PC-9 (cell line): ENCODE measurements at regions not wholly inside any gene's neighbourhood (a gene's known extent, or its start where the extent isn't known, plus 50 kb on each side); places are given as distances from the start of the nearest gene placed in this dataset.

ENCODE experiments used
- BruUV-seq: library from RNA; stranded (reverse); fragments of 400-500 nt; replicated peaks from 2 replicates; lab custom pipeline; 2021; lab: Mats Ljungman, UMichigan
- CTCF ChIA-PET: fragments of 300-600 bp; sonication (Branson Sonifier 250); formaldehyde crosslinking; loops from one replicate; lab custom pipeline; 2022; ENCODE audit warnings: antibody characterized with exemption; lab: Charles Lee
- POLR2A ChIA-PET: fragments of 300-600 bp; sonication (Branson Sonifier 250); formaldehyde crosslinking; loops from one replicate; lab custom pipeline; 2022; ENCODE audit warnings: antibody characterized with exemption; ENCODE audit not compliant: unreplicated experiment; lab: Charles Lee
- DNase-seq, 2 experiments: peaks; one replicate each; pipeline versions ENCODE4 v3.0.0 to v3.0.0-alpha.2; 2015 to 2022; ENCODE audit warnings: mixed read lengths in 1 of 2
- H2AFZ ChIP-seq: fragments of 200-600 bp; sonication (generic); 2 replicates; pipeline ENCODE4 v1.8.1; 2017; ENCODE audit warnings: antibody characterized with exemption
- H3F3A ChIP-seq: fragments of 200-600 bp; sonication (generic); 2 replicates; pipeline ENCODE4 v1.8.1; 2017; ENCODE audit warnings: antibody characterized with exemption, mild to moderate bottlenecking, low read depth; ENCODE audit not compliant: insufficient read depth
- H3K27ac ChIP-seq: fragments of 200-600 bp; sonication (generic); 2 replicates; pipeline ENCODE4 v1.6.1; 2016; ENCODE audit warnings: mixed run types
- H3K27me3 ChIP-seq: fragments of 200-600 bp; sonication (generic); 2 replicates; pipeline ENCODE4 v1.6.1; 2016; ENCODE audit warnings: low read depth, mixed run types; ENCODE audit not compliant: insufficient read depth
- H3K36me3 ChIP-seq: fragments of 200-600 bp; sonication (generic); 2 replicates; pipeline ENCODE4 v1.6.1; 2016; ENCODE audit warnings: low read depth, mixed run types
- H3K4me1 ChIP-seq: fragments of 200-600 bp; sonication (generic); replicated peaks from 2 replicates; pipeline ENCODE4 v1.6.1; 2016; ENCODE audit warnings: mixed run types; ENCODE audit not compliant: insufficient read depth
- H3K4me2 ChIP-seq: fragments of 200-600 bp; sonication (generic); 2 replicates; pipeline ENCODE4 v1.6.1; 2017; ENCODE audit warnings: mixed run types
- H3K4me3 ChIP-seq: fragments of 200-600 bp; sonication (generic); 2 replicates; pipeline ENCODE4 v1.6.1; 2016; ENCODE audit warnings: mixed run types
- H3K79me2 ChIP-seq: fragments of 200-600 bp; sonication (generic); 2 replicates; pipeline ENCODE4 v1.6.1; 2017; ENCODE audit warnings: low read depth, mixed run types
- H3K9me2 ChIP-seq: fragments of 200-600 bp; sonication (generic); 2 replicates; pipeline ENCODE4 v1.8.1; 2017; ENCODE audit warnings: mild to moderate bottlenecking; ENCODE audit not compliant: insufficient read depth
- H3K9me3 ChIP-seq: fragments of 200-600 bp; sonication (generic); 2 replicates; pipeline ENCODE4 v1.8.1; 2016; ENCODE audit warnings: low read depth; ENCODE audit not compliant: insufficient read depth
- H4K20me1 ChIP-seq: fragments of 200-600 bp; sonication (generic); 2 replicates; pipeline ENCODE4 v1.8.1; 2017; ENCODE audit not compliant: insufficient read depth
- CTCF ChIP-seq: fragments of 200-600 bp; sonication (generic); conservative IDR thresholded peaks from 2 replicates; pipeline ENCODE4 v1.6.1; 2017; ENCODE audit warnings: mixed run types, antibody characterized with exemption, mild to moderate bottlenecking, moderate library complexity
- EZH2 ChIP-seq: fragments of 200-600 bp; sonication (generic); IDR thresholded peaks from 2 replicates; pipeline ENCODE4 v1.8.0; 2017; ENCODE audit warnings: antibody characterized with exemption, low read depth
- intact Hi-C: fragments of 100-400 bp; cut with micrococcal nuclease; formaldehyde crosslinking; loops from one replicate; pipeline ENCODE4 v1.10.0; 2022; ENCODE audit not compliant: unreplicated experiment

GRCh38 chrX:5015451-5015850 lies 1213.2 kb downstream of the NLGN4X start:
- H3K9me3 ChIP-seq: no peaks in the 10 kb centered on the region
- POLR2A ChIA-PET: no interaction called here
- CTCF ChIA-PET: no interaction called here
- no peaks in the 10 kb centered on the region for H3K4me1 ChIP-seq
- H3K4me2 ChIP-seq: no peak overlapping the region
- no peak overlapping the region for H2AFZ ChIP-seq
- no peaks in the 10 kb centered on the region for H3K27me3 ChIP-seq
- no peaks in the 10 kb centered on the region for H4K20me1 ChIP-seq
- H3K27ac ChIP-seq: no peak overlapping the region
- H3F3A ChIP-seq: no peaks in the 10 kb centered on the region
- H3K4me3 ChIP-seq: no peak overlapping the region
- H3K9me2 ChIP-seq: no peaks in the 10 kb centered on the region
- intact Hi-C loops: no loop called here
- H3K36me3 ChIP-seq: no peaks in the 10 kb centered on the region
- H3K79me2 ChIP-seq: no peaks in the 10 kb centered on the region
- BruUV-seq: no TSS peak
- no peak for DNase-seq
- TF ChIP-seq CTCF: no peak
- TF ChIP-seq EZH2: no peak

DNA sequence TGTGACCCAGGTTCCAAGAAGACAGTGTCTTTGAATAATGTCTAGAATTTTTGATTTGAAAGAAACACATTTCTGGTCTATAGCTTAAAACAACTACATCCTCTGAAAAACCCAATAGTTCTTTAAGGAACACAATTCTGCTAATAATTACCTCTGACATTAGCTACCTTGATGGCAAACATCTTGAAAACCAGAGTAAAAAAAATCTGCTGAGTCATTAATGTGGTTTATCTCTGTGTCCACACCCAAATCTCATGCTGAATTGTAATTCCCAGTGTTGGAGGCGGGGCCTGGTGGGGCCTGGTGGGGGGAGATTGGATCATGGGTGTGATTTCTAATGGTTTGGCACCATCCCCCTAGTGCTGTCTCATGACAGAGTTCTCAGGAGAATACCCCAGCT lies 1233.8 kb downstream of the NLGN4X start:
- Histone ChIP-seq H2AFZ (no peak overlapping the region), H3K79me2 (no peaks in the 10 kb centered on the region), H3K36me3 (no peaks in the 10 kb centered on the region), H3K4me1 (no peaks in the 10 kb centered on the region), H3F3A (no peaks in the 10 kb centered on the region), H3K27me3 (no peaks in the 10 kb centered on the region), H3K4me3 (no peak overlapping the region), H4K20me1 (no peaks in the 10 kb centered on the region), H3K9me3 (no peaks in the 10 kb centered on the region), H3K9me2 (0 out of 2 replicates have a peak, but pooled peaks cover 4% of the 10 kb centered on the region), H3K4me2 (no peak overlapping the region), H3K27ac (no peak overlapping the region)
- DNase-seq: no peak
- intact Hi-C loops: no loop called here
- TF ChIP-seq EZH2 (no peak), CTCF (no peak)
- no TSS peak for BruUV-seq
- POLR2A ChIA-PET: no interaction called here
- CTCF ChIA-PET: no interaction called here

GRCh38 chrX:4978613-4979012 lies 1250.1 kb downstream of the NLGN4X start:
- H3F3A ChIP-seq: no peaks in the 10 kb centered on the region
- ChIA-PET POLR2A (no interaction called here), CTCF (no interaction called here)

More at GRCh38 chrX:4978613-4979012, 1250.1 kb downstream of the NLGN4X start:
- Histone ChIP-seq H3K4me2 (no peak overlapping the region), H3K4me3 (no peak overlapping the region), H4K20me1 (no peaks in the 10 kb centered on the region), H3K27ac (no peak overlapping the region), H3K4me1 (no peaks in the 10 kb centered on the region), H3K9me2 (no peaks in the 10 kb centered on the region), H3K27me3 (no peaks in the 10 kb centered on the region), H3K9me3 (no peaks in the 10 kb centered on the region), H3K36me3 (no peaks in the 10 kb centered on the region), H3K79me2 (no peaks in the 10 kb centered on the region), H2AFZ (no peak overlapping the region)
- BruUV-seq: no TSS peak
- no peak for DNase-seq
- no peak for TF ChIP-seq CTCF
- no peak for TF ChIP-seq EZH2
- intact Hi-C loops: no loop called here
